Mammary epithelial cell (primary cell): ENCODE measurements at regions not wholly inside any gene's neighbourhood (a gene's known extent, or its start where the extent isn't known, plus 50 kb on each side); places are given as distances from the start of the nearest gene placed in this dataset.

Experiments
- EZH2 ChIP-seq: IDR thresholded peaks from 2 replicates; pipeline ENCODE4 v1.6.1; 2012; ENCODE audit warnings: low read length, inconsistent platforms, borderline replicate concordance
- TF ChIP-seq, protein P1 (sequence below), 2 donors: IDR thresholded peaks in 1 of 2; conservative IDR thresholded peaks in 1 of 2; 2 replicates each; pipeline ENCODE4 v1.5.1; 2011 to 2012; ENCODE audit warnings: inconsistent platforms in 2 of 2, low read length in 2 of 2, mild to moderate bottlenecking in 2 of 2, control low read depth in 1 of 2, low read depth in 1 of 2; ENCODE audit not compliant: insufficient read depth in 1 of 2; ENCODE audit errors: extremely low read depth in 1 of 2

DNA sequence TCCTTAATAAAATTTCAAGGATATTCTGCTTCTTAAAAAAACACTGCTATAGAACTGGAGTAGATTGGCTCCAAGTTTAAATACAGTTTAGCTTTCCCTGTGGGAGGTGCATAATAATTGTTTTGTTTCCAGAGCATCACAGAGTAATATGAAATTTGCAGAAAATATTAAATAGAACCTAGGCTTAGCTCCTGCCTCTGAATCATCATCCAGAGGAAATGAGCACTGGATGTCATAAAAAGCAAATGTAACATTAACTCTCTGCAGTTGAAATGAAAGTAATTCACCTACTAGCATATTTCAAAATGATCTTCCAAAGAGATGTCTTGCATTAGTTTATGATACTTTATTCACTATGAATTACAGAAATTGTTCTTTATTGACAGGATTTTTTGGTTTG, 769.8 kb downstream of the C12orf50 start:
- TF ChIP-seq, protein P1, sequence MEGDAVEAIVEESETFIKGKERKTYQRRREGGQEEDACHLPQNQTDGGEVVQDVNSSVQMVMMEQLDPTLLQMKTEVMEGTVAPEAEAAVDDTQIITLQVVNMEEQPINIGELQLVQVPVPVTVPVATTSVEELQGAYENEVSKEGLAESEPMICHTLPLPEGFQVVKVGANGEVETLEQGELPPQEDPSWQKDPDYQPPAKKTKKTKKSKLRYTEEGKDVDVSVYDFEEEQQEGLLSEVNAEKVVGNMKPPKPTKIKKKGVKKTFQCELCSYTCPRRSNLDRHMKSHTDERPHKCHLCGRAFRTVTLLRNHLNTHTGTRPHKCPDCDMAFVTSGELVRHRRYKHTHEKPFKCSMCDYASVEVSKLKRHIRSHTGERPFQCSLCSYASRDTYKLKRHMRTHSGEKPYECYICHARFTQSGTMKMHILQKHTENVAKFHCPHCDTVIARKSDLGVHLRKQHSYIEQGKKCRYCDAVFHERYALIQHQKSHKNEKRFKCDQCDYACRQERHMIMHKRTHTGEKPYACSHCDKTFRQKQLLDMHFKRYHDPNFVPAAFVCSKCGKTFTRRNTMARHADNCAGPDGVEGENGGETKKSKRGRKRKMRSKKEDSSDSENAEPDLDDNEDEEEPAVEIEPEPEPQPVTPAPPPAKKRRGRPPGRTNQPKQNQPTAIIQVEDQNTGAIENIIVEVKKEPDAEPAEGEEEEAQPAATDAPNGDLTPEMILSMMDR (conservative IDR thresholded peaks at IDR 0.05 in 1 of 2, IDR thresholded peaks at IDR 0.05 in 1 of 2; ENCODE audit: extremely low read depth in 1 of 2, insufficient read depth in 1 of 2, low read depth in 1 of 2, low read length in 2 of 2), result no peak
- no peak for TF ChIP-seq EZH2
